WERI-Rb-1 (cell line): ENCODE measurements at regions not wholly inside any gene's neighbourhood (a gene's known extent, or its start where the extent isn't known, plus 50 kb on each side); places are given as distances from the start of the nearest gene placed in this dataset.
"Not testable (repeated sequence)": the region's sequence is repeated elsewhere in the genome, so short reads cannot be mapped to it uniquely, and the experiment has no call there.

Source experiments
- DNase-seq: peaks from one replicate; pipeline ENCODE4 v3.0.0-alpha.2; 2020
- H3K27ac ChIP-seq: fragments of 250-450 bp; sonication (Bioruptor Pico); 2 replicates; pipeline ENCODE4 v1.5.1; 2020; ENCODE audit warnings: mild to moderate bottlenecking, moderate library complexity
- H3K27me3 ChIP-seq: fragments of 250-450 bp; sonication (Bioruptor Pico); 2 replicates; pipeline ENCODE4 v1.5.1; 2021; ENCODE audit warnings: mild to moderate bottlenecking, low read depth, moderate library complexity; ENCODE audit not compliant: insufficient read depth, severe bottlenecking
- H3K36me3 ChIP-seq: fragments of 250-450 bp; sonication (Bioruptor Pico); 2 replicates; pipeline ENCODE4 v1.5.1; 2020; ENCODE audit warnings: mild to moderate bottlenecking, moderate library complexity
- H3K4me3 ChIP-seq: 2 replicates; pipeline ENCODE4 v1.5.1; 2011; ENCODE audit warnings: low read depth, mild to moderate bottlenecking, control low read depth, low read length
- H3K9me3 ChIP-seq: fragments of 250-450 bp; sonication (Bioruptor Pico); 2 replicates; pipeline ENCODE4 v1.5.1; 2021; ENCODE audit warnings: mild to moderate bottlenecking, moderate library complexity; ENCODE audit not compliant: severe bottlenecking
- TF ChIP-seq, protein P1 (sequence below): IDR thresholded peaks from 2 replicates; pipeline ENCODE4 v1.5.1; 2011; ENCODE audit warnings: low read depth, mild to moderate bottlenecking, control low read depth, inconsistent platforms, low read length

DNA sequence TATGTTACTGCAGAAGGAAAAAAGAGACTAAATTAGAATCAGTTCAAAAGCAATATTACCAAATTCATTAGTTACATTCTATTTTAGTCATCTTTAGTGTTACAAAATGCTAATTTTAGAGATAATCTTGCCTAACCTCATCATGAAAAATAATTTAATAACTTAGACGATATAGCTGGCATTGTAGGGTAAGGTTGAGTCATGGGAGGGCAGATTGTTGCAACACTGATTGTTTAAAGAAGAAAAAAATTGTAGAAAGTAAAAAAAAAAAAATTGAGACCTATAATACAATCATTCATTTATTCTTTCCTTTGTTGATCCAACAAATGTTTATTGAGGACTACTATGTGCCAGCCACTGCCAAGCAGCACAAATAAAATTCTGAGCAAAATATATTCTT is 330.9 kb downstream of the GBA3 start:
- Histone ChIP-seq H3K4me3 (no peak overlapping the region), H3K27me3 (no peaks in the 10 kb centered on the region), H3K27ac (no peak overlapping the region), H3K9me3 (no peaks in the 10 kb centered on the region), H3K36me3 (no peaks in the 10 kb centered on the region)
- no peak for DNase-seq
- TF ChIP-seq, protein P1, sequence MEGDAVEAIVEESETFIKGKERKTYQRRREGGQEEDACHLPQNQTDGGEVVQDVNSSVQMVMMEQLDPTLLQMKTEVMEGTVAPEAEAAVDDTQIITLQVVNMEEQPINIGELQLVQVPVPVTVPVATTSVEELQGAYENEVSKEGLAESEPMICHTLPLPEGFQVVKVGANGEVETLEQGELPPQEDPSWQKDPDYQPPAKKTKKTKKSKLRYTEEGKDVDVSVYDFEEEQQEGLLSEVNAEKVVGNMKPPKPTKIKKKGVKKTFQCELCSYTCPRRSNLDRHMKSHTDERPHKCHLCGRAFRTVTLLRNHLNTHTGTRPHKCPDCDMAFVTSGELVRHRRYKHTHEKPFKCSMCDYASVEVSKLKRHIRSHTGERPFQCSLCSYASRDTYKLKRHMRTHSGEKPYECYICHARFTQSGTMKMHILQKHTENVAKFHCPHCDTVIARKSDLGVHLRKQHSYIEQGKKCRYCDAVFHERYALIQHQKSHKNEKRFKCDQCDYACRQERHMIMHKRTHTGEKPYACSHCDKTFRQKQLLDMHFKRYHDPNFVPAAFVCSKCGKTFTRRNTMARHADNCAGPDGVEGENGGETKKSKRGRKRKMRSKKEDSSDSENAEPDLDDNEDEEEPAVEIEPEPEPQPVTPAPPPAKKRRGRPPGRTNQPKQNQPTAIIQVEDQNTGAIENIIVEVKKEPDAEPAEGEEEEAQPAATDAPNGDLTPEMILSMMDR: no peak

DNA sequence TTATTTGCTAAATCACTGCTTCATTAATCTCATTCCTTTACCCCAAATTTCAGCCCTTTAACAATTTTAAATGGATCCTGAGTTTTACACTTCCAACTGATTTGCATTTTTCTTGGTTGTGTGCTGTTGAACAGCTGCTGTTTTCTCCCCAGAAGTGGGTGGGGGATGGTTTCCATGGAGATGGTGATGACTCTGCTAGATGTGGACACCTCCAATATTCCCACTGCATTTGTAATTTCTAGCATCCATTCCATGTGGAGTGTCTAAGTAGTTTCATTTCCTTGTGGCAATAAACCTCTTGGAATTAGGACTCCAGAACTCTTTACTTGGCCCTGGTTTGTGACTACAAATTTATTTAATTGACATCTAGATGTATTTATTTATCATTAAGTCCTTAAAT is 330.4 kb downstream of the GBA3 start:
- H3K9me3 ChIP-seq: no peaks in the 10 kb centered on the region
- DNase-seq: no peak
- no peaks in the 10 kb centered on the region for H3K36me3 ChIP-seq
- H3K4me3 ChIP-seq: no peak overlapping the region
- TF ChIP-seq, protein P1: no peak
- H3K27ac ChIP-seq: no peak overlapping the region
- H3K27me3 ChIP-seq: no peaks in the 10 kb centered on the region

DNA sequence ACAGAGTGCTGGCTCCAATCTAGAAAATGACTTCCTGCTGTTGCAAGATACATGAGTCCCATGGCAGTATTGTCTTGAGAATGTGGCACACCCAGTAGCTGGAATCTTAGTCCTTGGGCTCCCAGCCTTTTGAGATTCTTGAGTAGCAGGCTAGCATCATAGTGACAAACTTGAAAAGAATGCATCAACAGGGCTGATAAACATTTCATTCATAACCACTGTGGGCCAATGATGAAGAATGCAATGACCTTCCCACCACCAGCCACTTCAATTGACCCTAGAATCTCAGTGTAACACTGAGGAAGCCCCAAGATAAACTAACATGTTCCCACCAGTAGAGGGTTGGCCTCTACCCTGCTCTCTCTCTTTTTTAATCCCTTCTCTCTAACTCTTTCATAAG is 329.3 kb downstream of the GBA3 start:
- DNase-seq: no peak
- no peaks in the 10 kb centered on the region for H3K36me3 ChIP-seq
- no peaks in the 10 kb centered on the region for H3K9me3 ChIP-seq
- no peaks in the 10 kb centered on the region for H3K27me3 ChIP-seq
- TF ChIP-seq, protein P1: no peak
- no peak overlapping the region for H3K27ac ChIP-seq
- H3K4me3 ChIP-seq: no peak overlapping the region

DNA sequence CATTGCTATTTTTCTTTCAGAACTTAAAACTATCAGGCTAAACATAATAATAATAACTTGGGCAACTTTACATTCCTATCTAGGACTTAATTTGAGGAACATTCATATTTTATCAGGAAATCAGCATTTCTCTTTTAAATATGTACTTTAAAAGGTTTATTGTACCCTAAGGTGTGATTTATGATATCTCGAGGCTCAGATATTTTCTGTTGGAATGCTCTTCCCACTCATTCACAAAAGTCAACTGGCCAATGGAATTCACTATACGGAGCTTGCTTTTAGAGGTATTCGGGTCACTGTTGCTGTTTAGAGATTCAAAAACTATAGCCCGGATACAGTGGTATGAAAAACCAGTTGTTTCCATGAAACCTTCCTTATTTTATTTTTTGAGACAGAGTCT is 328.3 kb downstream of the GBA3 start:
- Histone ChIP-seq H3K27me3 (no peaks in the 10 kb centered on the region), H3K4me3 (no peak overlapping the region), H3K36me3 (no peaks in the 10 kb centered on the region), H3K9me3 (no peaks in the 10 kb centered on the region), H3K27ac (no peak overlapping the region)
- DNase-seq: no peak
- TF ChIP-seq, protein P1: no peak

DNA sequence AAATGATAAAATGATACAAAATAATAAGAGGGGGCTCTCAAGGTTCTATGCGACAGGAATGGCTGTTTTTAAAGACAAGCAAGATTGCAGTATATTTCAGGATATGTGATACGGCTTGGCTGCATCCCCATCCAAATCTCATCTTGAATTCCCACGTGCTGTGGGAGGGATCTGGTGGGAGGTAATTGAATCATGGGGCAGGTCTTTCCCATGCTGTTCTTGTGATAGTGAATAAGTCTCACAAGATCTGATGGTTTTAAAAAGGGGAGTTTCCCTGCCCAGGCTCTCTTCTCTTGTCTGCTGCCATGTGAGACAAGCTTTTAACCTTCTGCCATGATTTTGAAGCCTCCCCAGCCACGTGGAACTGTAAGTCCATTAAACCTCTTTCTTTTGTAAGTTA is 327.7 kb downstream of the GBA3 start:
- H3K4me3 ChIP-seq, H3K27me3 ChIP-seq, H3K36me3 ChIP-seq, H3K9me3 ChIP-seq, DNase-seq, H3K27ac ChIP-seq: not testable (repeated sequence)

DNA sequence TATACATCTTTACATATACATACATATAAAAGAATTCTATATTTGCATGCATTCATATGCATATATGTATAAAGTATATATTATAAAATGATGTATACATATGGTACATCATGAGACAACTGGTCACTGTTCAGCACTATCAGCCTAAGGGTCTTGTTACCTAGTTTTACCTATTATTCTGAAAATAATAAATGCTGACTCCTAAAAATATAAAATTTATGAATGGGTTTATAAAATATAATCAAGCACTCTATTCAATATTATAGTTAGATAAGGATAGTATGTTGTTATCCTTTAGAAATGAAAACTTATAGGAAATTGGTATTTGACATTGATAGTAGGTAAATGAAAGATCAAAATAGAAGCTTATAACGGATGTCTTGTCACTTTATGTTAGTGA is 324.2 kb downstream of the GBA3 start:
- Histone ChIP-seq H3K9me3 (no peaks in the 10 kb centered on the region), H3K4me3 (no peak overlapping the region), H3K27me3 (no peaks in the 10 kb centered on the region), H3K36me3 (no peaks in the 10 kb centered on the region), H3K27ac (no peak overlapping the region)
- no peak for DNase-seq
- TF ChIP-seq, protein P1: no peak

DNA sequence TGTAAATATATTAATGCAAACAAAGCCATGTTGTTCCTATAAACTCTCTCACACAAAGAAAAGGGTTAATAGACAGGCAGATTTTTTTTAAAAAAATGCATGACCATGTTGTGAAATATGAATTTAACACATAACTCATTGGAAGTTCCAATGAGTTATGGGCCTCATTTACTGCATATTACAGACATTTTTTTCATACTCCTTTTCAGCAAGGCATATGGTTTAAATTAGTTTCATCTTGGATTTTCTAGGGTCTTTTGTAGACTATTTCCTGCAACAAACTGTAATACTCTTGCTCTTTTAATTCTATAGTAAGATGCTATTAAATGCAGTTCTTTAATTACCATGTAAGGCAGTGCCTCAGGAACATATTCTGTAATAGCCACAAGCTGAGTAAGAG is 323.1 kb downstream of the GBA3 start:
- Histone ChIP-seq H3K27ac (no peak overlapping the region), H3K9me3 (no peaks in the 10 kb centered on the region), H3K36me3 (no peaks in the 10 kb centered on the region), H3K4me3 (no peak overlapping the region), H3K27me3 (no peaks in the 10 kb centered on the region)
- TF ChIP-seq, protein P1: no peak
- DNase-seq: no peak
